DMS79 (cell line): ENCODE measurements at regions not wholly inside any gene's neighbourhood (a gene's known extent, or its start where the extent isn't known, plus 50 kb on each side); places are given as distances from the start of the nearest gene placed in this dataset.

Source experiments
- DNase-seq: peaks from one replicate; lab custom pipeline; 2025; lab: John Stamatoyannopoulos, UW

GRCh38 chr4:31058656-31059055 lies 338.5 kb downstream of the PCDH7 start:
- no peak for DNase-seq

DNA sequence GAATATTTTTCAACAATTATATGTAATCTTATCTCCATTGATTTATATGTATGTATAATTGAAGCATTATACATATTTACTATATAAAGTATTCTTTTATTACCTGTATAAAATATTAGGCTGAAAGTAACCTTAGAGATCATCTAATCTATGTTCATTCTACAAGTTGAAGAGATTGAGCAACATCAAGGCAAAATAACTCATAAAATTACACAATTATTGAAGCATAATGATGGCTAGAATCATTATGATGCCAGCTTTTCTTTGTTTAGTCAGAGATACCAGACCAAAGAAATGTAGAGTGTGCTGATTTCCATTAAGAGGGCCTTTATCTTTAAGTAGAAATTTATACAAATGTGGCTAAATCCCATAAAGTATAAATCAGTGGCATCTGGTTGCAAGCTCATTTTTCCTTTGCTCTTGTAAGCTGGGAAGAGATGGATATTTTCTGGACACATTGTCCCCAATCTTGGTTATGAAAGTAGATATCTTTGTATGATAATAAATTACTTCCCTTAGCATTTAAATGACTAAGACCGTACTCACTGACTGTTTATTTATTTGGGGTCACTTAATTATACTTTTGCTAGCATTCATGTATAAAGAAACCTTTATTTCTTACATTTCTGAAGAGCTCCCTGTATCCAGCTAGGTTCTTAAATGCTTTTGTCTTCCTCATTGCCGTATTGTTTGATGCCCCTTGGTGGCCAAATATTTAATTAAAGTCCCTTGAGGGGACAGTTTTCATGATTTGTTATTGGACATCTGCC lies 339.8 kb downstream of the PCDH7 start:
- DNase-seq = no peak

DNA sequence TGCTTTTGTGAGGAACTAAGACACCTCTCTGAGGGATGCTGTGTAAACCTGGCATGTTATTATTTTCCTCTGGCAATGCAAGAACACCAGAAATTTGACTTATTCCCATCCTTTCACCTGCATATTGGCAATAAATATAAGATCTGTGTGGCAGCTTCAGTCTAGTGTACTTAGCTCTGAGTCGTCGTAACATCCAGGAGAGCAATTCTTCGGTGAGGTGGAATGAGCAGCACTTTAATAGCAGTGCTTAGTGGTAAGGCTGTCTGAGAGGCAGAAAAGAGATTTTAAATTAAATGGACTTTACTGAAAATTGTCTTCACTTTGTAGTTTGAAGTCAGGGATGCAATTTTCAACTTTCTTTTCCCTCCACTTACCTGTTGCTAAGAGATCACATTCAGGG lies 344.9 kb downstream of the PCDH7 start:
- DNase-seq = no peak

DNA sequence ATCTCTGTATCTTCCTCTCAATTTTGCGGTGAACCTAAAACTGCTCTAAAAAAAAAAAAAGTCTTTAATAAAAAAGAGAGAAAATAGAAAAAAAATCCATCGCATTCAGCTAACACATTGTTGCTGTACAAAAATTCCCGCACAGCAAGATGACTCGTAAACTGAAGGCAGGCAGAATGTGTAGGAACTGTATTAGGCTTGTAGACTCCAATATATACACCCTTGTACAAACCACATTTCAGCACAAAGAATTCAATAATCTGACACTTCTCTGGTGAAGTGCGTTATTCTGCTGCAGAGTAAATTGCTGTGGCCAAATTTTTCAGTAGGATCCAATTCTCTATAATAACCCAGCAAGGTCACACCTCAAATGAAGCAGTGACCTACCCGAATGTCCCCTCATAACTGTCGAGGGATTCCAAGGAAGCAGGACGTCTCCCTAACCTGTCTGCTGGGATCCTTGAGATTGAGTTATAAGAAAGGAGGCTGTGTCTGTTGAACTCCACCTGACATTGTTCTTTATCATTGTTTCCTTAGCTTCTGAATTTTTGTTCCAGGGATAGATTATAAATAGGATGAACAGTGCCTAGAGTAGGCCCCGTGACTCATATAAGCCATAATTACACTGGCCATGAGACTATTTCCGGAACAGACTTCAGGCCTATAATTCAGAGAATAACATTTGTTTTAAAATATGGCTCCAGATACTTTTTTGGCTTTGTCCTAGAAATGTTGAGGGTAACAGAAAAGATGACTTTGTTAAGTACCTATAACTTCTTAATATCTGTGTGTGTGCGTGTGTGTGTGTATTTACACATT lies 348.3 kb downstream of the PCDH7 start:
- no peak for DNase-seq

GRCh38 chr4:31069151-31069550 lies 349.0 kb downstream of the PCDH7 start:
- no peak for DNase-seq

DNA sequence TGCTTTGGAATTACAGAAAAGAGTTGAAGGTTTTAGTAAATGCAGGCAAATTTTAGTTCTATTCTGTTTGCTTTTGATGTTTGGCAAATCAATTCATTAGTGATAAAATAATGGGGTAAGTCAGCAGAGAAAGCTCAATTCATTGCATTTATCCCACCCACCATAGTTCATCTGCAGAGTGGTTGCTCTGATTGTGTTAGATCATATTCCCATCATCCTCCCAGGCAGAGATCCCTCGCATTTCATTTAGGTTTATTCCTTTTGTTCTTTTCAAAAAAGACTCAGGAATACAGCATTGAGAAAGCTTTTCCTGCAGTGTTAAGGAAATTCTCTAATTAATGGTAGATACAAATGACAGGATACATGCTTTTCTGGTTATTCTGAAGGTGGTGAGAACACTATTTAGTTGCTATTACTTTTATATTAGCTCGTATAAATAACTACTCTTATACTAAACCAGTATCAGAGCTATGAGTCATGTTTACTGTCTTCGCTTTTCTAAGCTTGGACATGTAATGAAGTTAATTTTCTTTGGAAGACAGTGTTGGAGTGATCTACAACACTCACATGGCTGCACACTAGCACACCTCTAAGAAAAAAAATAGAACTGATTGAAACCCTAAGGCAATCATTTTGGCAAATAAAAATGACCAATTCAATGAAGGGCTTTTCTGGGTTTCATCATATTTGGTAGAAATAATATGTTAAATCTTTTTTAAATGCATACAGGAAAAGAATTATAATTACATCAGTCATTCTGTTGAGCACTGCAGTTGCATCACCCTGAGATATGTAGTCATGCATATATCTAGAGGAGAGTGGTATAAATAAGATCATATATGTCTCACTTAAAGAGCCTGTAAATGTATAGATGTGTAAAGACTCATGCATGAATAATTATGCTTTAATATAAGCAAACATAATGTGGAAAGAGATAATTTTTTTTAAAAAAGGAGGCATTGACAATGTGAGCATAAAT lies 351.6 kb downstream of the PCDH7 start:
- no peak for DNase-seq

DNA sequence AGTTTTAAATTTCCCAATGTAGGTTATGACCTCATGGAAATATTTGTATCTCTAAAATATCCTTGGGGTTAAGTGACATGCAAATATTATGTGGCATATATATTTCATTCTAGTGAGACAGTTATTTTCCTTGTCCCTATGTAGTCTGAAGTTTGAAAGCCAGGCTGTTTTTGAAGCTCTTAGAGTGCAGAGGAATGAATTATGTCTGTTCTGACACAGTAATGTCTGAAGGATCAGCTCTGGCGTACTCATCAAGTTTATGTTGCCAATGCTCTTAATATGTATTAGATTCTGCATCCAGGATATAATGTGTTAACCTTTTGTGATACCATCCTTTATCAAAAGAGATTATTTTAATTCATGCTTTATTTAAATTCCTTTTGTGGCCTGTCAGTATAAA lies 355.8 kb downstream of the PCDH7 start:
- no peak for DNase-seq

DNA sequence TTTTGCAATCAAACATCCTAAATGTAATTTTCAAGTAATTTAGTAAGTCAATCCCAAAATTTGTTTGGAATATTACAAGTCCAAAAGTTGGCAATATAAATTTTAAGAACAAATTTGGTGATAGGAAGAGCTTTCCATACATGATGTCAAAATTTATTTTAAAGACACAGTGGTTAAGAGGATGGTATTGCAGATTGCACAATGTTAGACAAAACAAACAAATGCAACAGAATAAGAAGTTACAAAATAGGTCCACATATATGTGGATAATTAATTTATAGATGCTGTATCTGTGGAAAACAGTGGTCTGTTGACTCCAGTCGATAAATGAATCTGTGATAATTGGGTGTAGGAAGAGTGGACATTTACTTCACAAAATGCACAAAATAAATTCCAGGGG lies 358.5 kb downstream of the PCDH7 start:
- DNase-seq = no peak

GRCh38 chr4:31080887-31081286 lies 360.7 kb downstream of the PCDH7 start:
- DNase-seq = no peak

GRCh38 chr4:31081366-31081765 lies 361.2 kb downstream of the PCDH7 start:
- DNase-seq = no peak

DNA sequence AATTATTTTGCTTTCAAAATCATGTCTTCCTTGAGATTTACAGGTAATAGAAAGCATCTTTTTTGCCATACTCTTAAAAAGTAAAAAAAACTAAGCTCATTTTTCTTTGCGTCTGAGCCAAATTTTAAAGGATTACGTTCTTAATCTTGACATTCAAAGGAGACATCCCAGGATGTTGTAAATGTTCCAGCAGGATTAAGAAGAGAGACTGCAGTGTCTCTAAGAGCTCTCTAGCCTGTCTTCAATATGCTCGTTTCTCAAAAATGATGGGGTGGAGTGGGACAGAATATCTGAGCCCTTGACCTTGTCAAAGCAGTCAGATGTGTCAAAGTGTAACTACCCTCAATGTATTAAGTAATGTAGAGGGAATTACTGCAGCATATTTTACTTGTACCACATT lies 363.3 kb downstream of the PCDH7 start:
- no peak for DNase-seq

DNA sequence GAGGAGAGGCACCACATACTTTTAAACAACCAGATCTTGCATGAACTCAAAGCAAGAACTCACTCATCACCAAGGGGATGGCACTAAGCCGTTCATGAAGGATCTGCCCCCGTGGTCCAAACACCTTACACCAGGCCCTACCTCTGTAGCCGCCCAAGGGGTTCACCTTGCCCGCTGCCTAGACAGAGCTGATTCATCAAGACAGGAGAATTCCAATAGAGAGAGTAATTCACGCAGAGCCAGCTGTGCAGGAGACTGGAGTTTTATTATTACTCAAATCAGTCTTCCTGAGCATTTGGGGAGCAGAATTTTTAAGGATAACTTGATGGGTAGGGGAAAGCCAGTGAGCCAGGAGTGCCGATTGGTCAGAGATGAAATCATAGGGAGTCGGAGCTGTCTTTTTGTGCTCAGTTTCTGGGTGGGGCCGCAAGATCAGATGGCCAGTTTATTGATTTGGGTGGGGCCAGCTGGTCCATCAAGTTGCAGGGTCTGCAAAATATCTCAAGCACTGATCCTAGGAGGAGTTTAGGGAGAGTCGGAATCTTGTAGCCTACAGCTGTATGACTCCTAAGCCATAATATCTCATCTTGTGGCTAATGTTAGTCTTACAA lies 364.7 kb downstream of the PCDH7 start:
- DNase-seq = no peak

- no peak for DNase-seq
Measured at GRCh38 chr4:31085689-31086088, 365.5 kb downstream of the PCDH7 start.

- DNase-seq = no peak
Measured at GRCh38 chr4:31086756-31087330, 366.7 kb downstream of the PCDH7 start.

DNA sequence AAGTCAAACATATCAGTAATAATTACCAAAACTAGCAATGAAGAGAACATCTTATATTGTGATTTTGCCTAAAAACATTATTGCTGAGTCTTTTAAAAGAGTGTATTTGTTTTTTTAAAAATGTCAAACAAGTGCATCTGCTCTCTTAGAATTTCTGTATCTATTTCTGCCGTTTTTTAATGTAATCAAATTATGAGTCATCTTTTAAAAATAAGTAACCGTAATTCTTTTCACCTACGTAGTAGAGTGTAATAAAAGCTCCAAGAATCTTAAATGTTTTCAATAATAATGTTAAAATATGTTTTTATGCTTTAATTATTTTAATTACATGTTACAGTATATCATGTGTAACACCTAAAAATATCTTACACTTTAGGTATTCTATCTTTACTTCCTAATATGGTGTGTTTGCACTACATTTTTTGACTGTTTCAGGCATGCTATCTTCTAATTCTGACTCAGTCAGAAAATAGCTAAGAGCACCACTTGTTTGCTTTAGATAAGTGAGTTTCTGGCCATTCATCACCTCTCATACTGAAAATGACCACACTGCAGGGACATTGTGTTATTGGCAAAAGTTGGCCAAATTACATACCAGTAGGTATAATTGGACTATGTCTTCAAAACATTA lies 368.5 kb downstream of the PCDH7 start:
- no peak for DNase-seq

- no peak for DNase-seq
Measured at GRCh38 chr4:31089815-31090214, 369.6 kb downstream of the PCDH7 start.

DNA sequence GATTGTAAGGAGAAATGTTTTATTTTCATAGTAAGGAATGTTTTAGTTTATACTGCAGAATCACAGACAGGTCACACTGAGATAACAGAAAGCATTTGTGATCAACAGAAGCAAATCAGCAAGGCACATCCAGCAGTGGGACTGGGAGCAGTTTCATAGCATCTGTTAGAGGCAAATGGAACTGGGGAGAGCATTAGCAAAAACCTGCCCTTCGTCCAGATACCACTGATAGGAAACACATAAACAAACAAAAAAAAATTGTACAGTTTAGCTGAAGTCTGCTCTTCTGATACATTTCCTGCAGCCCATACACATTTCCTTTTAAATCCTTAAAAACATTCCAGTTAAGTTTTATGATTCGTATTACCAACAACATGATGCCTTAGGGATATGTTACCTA lies 374.3 kb downstream of the PCDH7 start:
- no peak for DNase-seq

GRCh38 chr4:31097999-31098398 lies 377.8 kb downstream of the PCDH7 start:
- DNase-seq = no peak

DNA sequence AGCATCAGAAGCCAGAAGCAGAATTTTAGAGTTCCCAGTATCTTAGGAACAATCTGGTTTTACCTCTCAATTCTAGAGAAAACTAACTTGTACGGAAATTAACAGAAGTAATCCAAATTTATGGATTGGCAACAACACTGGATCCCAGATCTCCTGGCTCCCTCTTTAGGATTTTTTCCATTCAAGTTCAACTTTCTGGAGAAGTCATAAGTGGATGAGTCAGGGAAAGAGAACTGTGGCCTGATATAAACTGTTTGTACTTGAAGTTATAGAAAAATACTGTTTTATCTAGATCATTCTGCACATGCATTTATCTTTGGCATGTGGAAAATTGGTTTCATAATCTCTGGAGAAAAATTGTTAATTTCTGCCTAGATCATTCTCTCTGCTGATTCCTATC lies 380.4 kb downstream of the PCDH7 start:
- DNase-seq = no peak

DNA sequence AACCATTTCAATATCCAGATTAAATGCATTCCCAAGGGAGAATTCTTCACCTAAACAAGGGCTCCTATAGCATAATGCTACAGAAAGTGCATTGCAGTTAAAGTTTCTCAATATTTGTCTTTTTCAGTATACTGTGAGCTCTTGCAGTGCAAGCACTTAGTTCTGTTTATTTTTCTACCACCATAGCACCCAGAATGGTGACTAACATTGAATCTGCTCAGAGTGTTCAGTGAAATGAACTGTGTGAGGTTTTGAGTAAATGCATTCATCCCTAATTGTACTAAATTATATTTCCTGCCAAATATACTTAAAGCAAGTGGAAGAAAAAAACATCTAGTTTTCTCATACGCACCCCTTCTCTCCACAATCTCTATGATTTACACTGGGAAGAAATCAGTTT lies 383.9 kb downstream of the PCDH7 start:
- DNase-seq = no peak

GRCh38 chr4:31104577-31104976 lies 384.4 kb downstream of the PCDH7 start:
- no peak for DNase-seq
